Chondrocyte (in vitro differentiated cells): ENCODE measurements at regions not wholly inside any gene's neighbourhood (a gene's known extent, or its start where the extent isn't known, plus 50 kb on each side); places are given as distances from the start of the nearest gene placed in this dataset.

Experiments
- DNase-seq: peaks from one replicate; pipeline ENCODE4 v3.0.0; 2021; ENCODE audit warnings: mixed read lengths, low spot score
- H3K27ac Mint-ChIP-seq: one replicate; pipeline ENCODE4 v1.8.0; 2021; ENCODE audit warnings: mild to moderate bottlenecking, moderate library complexity, mixed read lengths; ENCODE audit not compliant: unreplicated experiment
- H3K27me3 Mint-ChIP-seq: 2 replicates; pipeline ENCODE4 v1.8.0; 2021; ENCODE audit warnings: low read depth, mixed read lengths
- H3K36me3 Mint-ChIP-seq: 2 replicates; pipeline ENCODE4 v1.8.0; 2021; ENCODE audit warnings: low read depth, mixed read lengths
- H3K4me1 Mint-ChIP-seq: 2 replicates; pipeline ENCODE4 v1.8.0; 2021; ENCODE audit warnings: low read depth, mild to moderate bottlenecking, mixed read lengths
- H3K4me3 Mint-ChIP-seq: one replicate; pipeline ENCODE4 v1.8.0; 2021; ENCODE audit warnings: mild to moderate bottlenecking, moderate library complexity, mixed read lengths; ENCODE audit not compliant: unreplicated experiment
- H3K9me3 Mint-ChIP-seq: 2 replicates; pipeline ENCODE4 v1.8.0; 2021; ENCODE audit warnings: low read depth, mixed read lengths
- CTCF ChIP-seq: fragments of 200-600 bp; sonication (generic); IDR thresholded peaks from 2 replicates; pipeline ENCODE4 v1.5.0; 2021; ENCODE audit warnings: antibody characterized with exemption, mild to moderate bottlenecking, moderate library complexity

- H3K36me3 Mint-ChIP-seq, result no peaks in the 10 kb centered on the region
- H3K4me1 Mint-ChIP-seq, result no peaks in the 10 kb centered on the region
- peaks cover 5% of the 10 kb centered on the region for H3K27me3 Mint-ChIP-seq
- no peak for DNase-seq
- no peak overlapping the region for H3K27ac Mint-ChIP-seq
- TF ChIP-seq CTCF, result no peak
- H3K4me3 Mint-ChIP-seq, result no peak overlapping the region
- H3K9me3 Mint-ChIP-seq, result peaks cover 6% of the 10 kb centered on the region
Observed at GRCh38 chr11:98115873-98116272, 904.9 kb upstream of the CNTN5 start.

GRCh38 chr11:98130117-98130625 lies 890.6 kb upstream of the CNTN5 start:
- no peak overlapping the region for H3K4me3 Mint-ChIP-seq
- H3K27ac Mint-ChIP-seq, result no peak overlapping the region
- no peak for TF ChIP-seq CTCF
- H3K9me3 Mint-ChIP-seq, result peaks cover 29% of the 10 kb centered on the region
- no peaks in the 10 kb centered on the region for H3K27me3 Mint-ChIP-seq
- no peaks in the 10 kb centered on the region for H3K36me3 Mint-ChIP-seq
- DNase-seq, result no peak
- no peaks in the 10 kb centered on the region for H3K4me1 Mint-ChIP-seq

- no peaks in the 10 kb centered on the region for H3K4me1 Mint-ChIP-seq
- no peak overlapping the region for H3K27ac Mint-ChIP-seq
- H3K4me3 Mint-ChIP-seq, result no peak overlapping the region
- H3K27me3 Mint-ChIP-seq, result no peaks in the 10 kb centered on the region
- TF ChIP-seq CTCF, result no peak
- DNase-seq, result no peak
- peaks cover 21% of the 10 kb centered on the region for H3K9me3 Mint-ChIP-seq
- H3K36me3 Mint-ChIP-seq, result no peaks in the 10 kb centered on the region
Observed at GRCh38 chr11:98136357-98136756, 884.4 kb upstream of the CNTN5 start.

- no peak for TF ChIP-seq CTCF
- Mint-ChIP-seq H3K27me3 (no peaks in the 10 kb centered on the region), H3K4me3 (no peak overlapping the region), H3K36me3 (no peaks in the 10 kb centered on the region), H3K9me3 (peaks cover 20% of the 10 kb centered on the region), H3K4me1 (no peaks in the 10 kb centered on the region), H3K27ac (no peak overlapping the region)
- no peak for DNase-seq
Observed at GRCh38 chr11:98137437-98137836, 883.3 kb upstream of the CNTN5 start.

- DNase-seq, result no peak
- Mint-ChIP-seq H3K4me3 (no peak overlapping the region), H3K9me3 (peaks cover 13% of the 10 kb centered on the region), H3K27ac (no peak overlapping the region), H3K4me1 (no peaks in the 10 kb centered on the region), H3K36me3 (no peaks in the 10 kb centered on the region), H3K27me3 (no peaks in the 10 kb centered on the region)
- TF ChIP-seq CTCF, result no peak
Observed at GRCh38 chr11:98143661-98144060, 877.1 kb upstream of the CNTN5 start.
